AML-193 (cell line): ENCODE measurements at regions not wholly inside any gene's neighbourhood (a gene's known extent, or its start where the extent isn't known, plus 50 kb on each side); places are given as distances from the start of the nearest gene placed in this dataset.
"Not testable (repeated sequence)": the region's sequence is repeated elsewhere in the genome, so short reads cannot be mapped to it uniquely, and the experiment has no call there.

Source experiments
- DNase-seq, 2 experiments: peaks; one replicate each; lab custom pipeline; 2025; lab: John Stamatoyannopoulos, UW

DNA sequence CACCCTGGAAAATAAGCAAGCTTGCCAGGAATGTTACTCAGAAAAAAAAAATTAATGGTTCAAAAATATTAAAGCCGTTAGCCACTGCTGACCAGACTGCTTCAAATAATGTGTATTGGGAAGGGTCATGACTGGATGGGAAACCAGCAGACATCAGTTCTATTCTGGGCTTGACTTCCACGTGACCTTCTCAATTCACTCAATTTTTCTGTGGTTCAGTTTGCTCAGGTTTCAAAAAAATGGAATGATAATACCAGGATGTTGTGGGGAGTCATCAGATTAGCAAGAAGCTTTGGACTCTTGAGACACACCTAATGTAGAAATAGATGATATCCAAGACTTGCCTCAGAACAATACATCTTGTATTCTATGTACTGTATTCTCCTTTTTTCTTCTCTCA, 541.9 kb upstream of the BOD1L1 start:
- DNase-seq: no peak

GRCh38 chr4:14169940-14170339, 542.4 kb upstream of the BOD1L1 start:
- DNase-seq: not testable (repeated sequence)

DNA sequence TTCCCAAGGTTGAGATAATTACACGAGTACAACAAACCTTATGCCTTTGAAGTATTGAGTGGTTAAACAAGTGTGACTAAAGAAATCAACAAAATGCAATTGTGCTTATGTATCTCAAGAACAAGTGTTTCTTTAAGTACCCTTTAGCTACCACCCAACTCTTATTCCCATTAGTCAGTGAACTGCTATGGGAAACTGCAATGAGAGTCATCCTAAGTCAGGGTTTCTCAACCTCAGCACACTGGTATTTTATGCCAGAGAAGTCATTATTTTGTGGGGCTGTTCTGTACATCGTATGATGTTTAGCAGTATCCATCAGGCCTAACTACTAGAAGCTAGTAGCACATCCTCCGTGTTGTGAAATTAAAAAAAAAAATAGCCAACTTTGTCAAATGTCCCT, 549.1 kb upstream of the BOD1L1 start:
- DNase-seq: no peak

DNA sequence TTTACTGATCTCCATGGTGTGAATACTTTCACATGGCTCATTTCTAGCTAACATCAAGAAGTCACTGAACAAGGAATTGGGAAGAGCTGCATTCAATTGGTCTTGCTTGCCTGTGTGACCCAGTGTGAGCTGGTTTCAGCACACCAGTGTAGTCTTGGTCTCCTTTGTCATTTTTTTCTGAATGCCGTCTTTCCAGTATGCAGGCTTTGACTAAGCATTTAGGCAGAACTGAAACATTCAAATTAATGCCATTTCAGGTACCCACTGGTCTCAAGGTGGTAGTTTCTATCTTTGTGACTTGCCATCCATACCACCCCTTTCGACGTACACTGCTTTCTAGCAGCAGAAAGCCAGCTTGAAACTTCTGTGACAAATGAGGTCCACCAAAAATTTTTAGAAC, 550.5 kb upstream of the BOD1L1 start:
- DNase-seq: no peak

DNA sequence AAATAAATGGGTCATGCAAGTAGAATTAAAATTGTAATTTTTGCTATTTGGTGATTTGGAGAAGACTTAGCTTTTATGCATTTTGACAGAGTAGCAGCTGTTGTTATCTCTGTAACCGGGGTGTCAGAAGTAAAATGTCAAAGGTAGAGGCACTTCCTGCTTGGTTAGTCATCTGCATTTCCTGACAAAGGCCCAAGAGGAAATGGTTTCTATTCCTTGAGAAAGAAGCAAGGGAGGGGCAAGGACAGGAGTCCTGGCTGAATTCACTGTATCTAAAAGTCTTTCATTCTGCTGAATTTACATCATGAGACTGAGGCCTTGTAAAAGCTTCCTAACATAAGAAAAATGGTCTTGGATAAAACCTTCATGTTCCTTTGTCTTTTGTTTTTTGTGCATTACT, 550.9 kb upstream of the BOD1L1 start:
- DNase-seq: peak; percentile 37

DNA sequence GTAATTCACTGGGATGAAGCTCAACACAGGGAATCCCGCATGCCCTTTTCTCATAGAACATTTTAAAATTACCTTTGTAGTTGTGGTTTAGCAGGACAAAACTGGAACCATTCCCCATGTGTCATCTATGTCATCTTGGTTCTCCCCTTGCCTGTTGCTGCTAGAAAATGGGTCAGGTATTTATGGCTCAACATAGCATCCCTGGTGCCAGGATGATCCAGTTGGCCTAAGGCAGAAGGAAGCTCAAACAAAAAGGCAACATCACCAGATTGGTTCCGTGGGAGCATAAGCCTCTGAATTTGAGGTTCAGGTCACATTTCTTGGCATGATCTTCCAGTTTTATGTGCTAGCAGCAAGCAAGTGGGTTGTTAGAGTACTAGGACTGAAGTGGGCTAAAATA, 552.6 kb upstream of the BOD1L1 start:
- DNase-seq: no peak

GRCh38 chr4:14180983-14181601, 553.6 kb upstream of the BOD1L1 start:
- DNase-seq: no peak

- DNase-seq: no peak
Measured at GRCh38 chr4:14182148-14182547, 554.6 kb upstream of the BOD1L1 start.

DNA sequence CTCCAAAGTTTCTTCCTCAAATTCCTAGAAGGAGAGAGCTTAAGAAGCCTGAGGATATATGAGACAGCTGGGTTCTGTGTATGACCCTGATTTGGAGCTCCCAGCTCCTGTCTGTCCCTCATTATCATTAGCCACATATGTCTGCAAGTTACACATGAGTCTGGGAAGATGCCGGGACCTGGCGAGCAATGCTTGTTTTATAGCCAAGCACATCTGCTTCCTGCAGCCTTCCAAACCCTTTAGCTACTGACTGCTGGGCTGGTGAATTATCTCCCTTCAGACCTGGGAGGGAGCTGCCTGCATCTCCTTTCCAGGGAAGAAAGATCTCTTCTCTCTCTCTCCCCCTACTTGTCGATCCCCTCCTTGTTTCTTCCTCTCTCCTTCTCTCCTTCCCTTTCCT, 556.7 kb upstream of the BOD1L1 start:
- DNase-seq: no peak

DNA sequence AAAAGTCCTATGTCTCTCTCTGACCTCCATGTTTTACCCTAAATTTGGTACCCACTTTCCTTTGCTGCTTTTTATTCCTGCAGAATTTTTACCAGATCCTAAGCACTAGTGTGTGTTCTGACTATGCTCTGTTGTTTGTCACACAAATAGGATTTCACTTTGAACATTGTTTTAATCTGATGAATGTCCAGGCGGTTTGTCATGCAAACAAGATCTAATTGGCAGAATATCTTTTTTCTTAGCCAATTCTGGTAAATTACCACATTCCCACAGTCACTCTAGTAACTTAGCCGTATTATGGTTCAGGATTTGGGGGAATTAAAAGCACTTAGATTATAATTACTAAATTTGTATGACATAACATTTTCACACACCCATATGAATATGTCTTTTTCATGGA, 557.2 kb upstream of the BOD1L1 start:
- no peak for DNase-seq

DNA sequence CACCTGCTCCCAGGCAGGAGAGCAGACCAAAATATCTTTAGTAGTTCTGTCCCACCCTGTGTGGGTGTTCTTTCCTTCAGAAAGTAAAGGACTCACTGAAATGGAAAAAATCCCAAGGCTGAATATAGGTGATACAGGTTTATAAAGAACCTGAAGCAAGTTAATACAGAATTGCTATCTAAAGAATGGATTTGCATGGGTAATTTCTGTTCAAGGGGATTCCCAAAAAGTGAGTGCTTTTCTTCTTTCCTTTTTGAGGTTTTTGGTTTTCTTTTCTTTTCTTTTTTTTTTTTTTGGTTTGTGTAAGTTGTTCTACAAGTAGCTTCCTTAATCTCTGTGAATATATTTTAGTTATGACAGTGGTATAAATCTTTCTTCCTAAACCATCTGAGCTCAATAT, 560.7 kb upstream of the BOD1L1 start:
- DNase-seq: no peak

DNA sequence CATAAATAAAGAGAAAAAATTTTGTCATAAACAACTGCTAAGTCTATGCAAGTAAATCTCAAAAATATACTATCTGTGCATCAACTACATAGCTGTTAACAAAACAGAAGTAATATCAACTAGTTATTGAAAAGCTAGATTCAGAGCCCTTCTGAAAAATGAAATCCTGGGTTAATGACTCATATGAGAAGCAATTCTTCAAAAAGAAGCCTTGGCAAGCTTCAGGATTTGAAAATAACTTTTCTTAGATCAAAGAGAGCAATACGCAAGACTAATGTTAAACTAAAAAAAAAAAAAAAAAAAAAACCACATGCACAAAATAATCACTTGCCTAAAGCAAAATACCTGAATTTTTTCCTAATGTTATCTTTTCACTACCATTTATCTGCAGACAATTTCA, 566.1 kb upstream of the BOD1L1 start:
- no peak for DNase-seq

- DNase-seq: peak in 1 of 2 experiments; percentile 3
Measured at GRCh38 chr4:14196131-14196530, 568.6 kb upstream of the BOD1L1 start.

DNA sequence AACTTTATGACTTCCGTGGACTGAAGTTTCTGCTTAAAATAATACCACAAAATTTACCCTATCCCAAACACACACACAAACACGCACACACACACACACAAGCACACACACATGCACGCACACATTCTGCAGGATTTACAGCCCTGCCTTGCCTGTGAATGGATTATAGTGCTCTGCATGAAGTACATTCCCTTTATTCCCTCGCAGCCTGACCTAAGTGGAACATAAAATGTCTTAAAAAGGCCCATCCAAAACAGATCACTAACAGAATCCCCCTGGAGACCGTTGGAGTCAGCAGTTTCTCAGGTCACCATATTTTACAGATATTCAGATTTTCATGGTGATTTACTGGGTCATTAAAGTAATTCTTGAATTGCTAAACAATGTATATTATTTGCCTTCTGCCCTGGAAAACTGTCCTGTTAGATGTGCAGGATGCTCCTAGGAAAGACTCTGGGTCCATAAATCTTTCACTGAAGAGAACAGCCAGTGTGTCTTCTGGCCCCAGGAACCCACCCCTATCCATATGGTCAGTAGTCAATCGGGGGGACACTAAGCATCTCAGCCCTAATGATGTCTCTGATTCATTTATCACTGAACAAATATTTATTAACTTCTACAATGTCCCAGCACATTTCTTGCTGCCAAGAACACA, 587.7 kb upstream of the BOD1L1 start:
- no peak for DNase-seq

DNA sequence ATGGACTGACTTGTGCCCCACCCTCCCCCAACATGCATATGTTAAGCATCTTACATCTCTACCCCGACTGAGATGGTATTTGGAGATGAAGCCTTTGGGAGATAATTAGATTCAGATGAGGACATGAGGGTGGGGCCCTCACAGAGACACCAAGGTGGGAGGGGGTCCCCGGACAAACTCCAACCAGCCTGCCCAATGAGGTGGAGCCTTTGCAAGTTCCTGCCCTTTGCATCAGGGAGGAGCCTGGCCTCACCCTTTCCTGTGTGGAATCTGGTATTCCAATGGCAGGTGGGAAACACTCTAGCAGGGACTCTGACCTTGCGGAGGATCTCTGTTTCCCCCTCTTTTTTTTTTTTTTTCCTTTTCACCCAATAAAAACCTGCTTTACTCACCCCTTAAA, 589.9 kb upstream of the BOD1L1 start:
- DNase-seq: no peak

DNA sequence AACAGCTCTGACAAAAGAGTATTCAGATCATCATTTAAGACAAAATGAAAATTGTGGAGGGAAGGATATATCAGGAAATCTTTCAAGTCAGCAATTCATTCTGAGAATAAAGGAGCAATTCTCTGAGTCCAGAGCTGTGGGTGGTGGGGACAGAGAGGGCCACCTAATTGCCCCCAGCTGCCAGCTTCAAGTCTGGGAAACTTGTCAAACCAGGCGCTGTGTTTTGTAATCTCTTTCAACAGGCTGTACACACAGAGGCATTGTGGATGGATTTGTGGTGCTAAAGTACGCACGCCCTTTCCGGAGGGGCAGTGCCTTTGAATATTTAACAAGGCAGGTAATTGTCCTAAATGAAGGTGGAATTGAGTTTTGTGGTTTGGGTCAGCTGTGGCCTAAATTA, 591.1 kb upstream of the BOD1L1 start:
- no peak for DNase-seq

- no peak for DNase-seq
Measured at GRCh38 chr4:14221176-14221575, 593.7 kb upstream of the BOD1L1 start.

- no peak for DNase-seq
Measured at GRCh38 chr4:14222377-14223029, 595.0 kb upstream of the BOD1L1 start.

- no peak for DNase-seq
Measured at GRCh38 chr4:14223461-14223860, 595.9 kb upstream of the BOD1L1 start.

- no peak for DNase-seq
Measured at GRCh38 chr4:14225688-14226207, 598.2 kb upstream of the BOD1L1 start.

- no peak for DNase-seq
Measured at GRCh38 chr4:14233126-14233525, 605.6 kb upstream of the BOD1L1 start.

GRCh38 chr4:14234307-14234706, 606.8 kb upstream of the BOD1L1 start:
- DNase-seq: no peak

GRCh38 chr4:14236359-14236758, 608.8 kb upstream of the BOD1L1 start:
- DNase-seq: no peak
